HG03097 (cell line): ENCODE measurements at regions not wholly inside any gene's neighbourhood (a gene's known extent, or its start where the extent isn't known, plus 50 kb on each side); places are given as distances from the start of the nearest gene placed in this dataset.

ENCODE experiments used
- ATAC-seq: cut with Tn5 transposase; IDR thresholded peaks from one replicate; pipeline ENCODE4 v1.9.1; 2021; ENCODE audit not compliant: unreplicated experiment, low FRiP score

GRCh38 chr6:150711061-150711460, 111.4 kb downstream of the PLEKHG1 start:
- no peak for ATAC-seq

GRCh38 chr6:150711584-150712504, 112.2 kb downstream of the PLEKHG1 start:
- ATAC-seq: no peak

- no peak for ATAC-seq
Measured at GRCh38 chr6:150712505-150713252, 113.0 kb downstream of the PLEKHG1 start.

GRCh38 chr6:150713487-150713886, 113.8 kb downstream of the PLEKHG1 start:
- no peak for ATAC-seq

- ATAC-seq: no peak
Measured at GRCh38 chr6:150713931-150714330, 114.2 kb downstream of the PLEKHG1 start.

GRCh38 chr6:150715133-150715532, 115.4 kb downstream of the PLEKHG1 start:
- no peak for ATAC-seq

- no peak for ATAC-seq
Measured at GRCh38 chr6:150717419-150717818, 117.7 kb downstream of the PLEKHG1 start.

GRCh38 chr6:150719099-150719766, 119.5 kb downstream of the PLEKHG1 start:
- no peak for ATAC-seq

- ATAC-seq: no peak
Measured at GRCh38 chr6:150719831-150720230, 120.1 kb downstream of the PLEKHG1 start.

- ATAC-seq: peak; percentile 98
Measured at GRCh38 chr6:150720774-150721233, 121.1 kb downstream of the PLEKHG1 start.

GRCh38 chr6:150721418-150722266, 122.0 kb downstream of the PLEKHG1 start:
- no peak for ATAC-seq

GRCh38 chr6:150722614-150723344, 123.1 kb downstream of the PLEKHG1 start:
- ATAC-seq: no peak

GRCh38 chr6:150723345-150723658, 123.6 kb downstream of the PLEKHG1 start:
- no peak for ATAC-seq

GRCh38 chr6:150723857-150724256, 124.2 kb downstream of the PLEKHG1 start:
- ATAC-seq: no peak

- ATAC-seq: no peak
Measured at GRCh38 chr6:150725795-150726194, 126.1 kb downstream of the PLEKHG1 start.

GRCh38 chr6:150729188-150729748, 129.6 kb downstream of the PLEKHG1 start:
- ATAC-seq: no peak

GRCh38 chr6:150730801-150731457, 131.2 kb downstream of the PLEKHG1 start:
- no peak for ATAC-seq

- peak; percentile 52 for ATAC-seq
Measured at GRCh38 chr6:150732765-150733539, 132.6 kb upstream of the MTHFD1L start.
